Ovary (tissue), 7 donors: ENCODE measurements at regions not wholly inside any gene's neighbourhood (a gene's known extent, or its start where the extent isn't known, plus 50 kb on each side); places are given as distances from the start of the nearest gene placed in this dataset.

Source experiments
- DNase-seq, 5 donors: peaks; one replicate each; pipeline ENCODE4 v3.0.0-alpha.2; 2019 to 2020
- H3K27ac ChIP-seq, 2 donors: fragments of 200-600 bp; one replicate each; pipeline versions ENCODE4 v1.5.1 to v1.8.0; 2019 to 2022
- H3K27me3 ChIP-seq: fragments of 200-600 bp; one replicate; pipeline ENCODE4 v1.8.0; 2022
- H3K36me3 ChIP-seq: fragments of 200-600 bp; sonication (generic); one replicate; pipeline ENCODE4 v1.5.1; 2019
- H3K4me1 ChIP-seq: one replicate; pipeline ENCODE4 v1.8.1; 2013; ENCODE audit warnings: mild to moderate bottlenecking, moderate library complexity; ENCODE audit not compliant: insufficient read depth
- H3K4me3 ChIP-seq: fragments of 200-600 bp; sonication (generic); one replicate; pipeline ENCODE4 v1.5.1; 2017
- H3K9me3 ChIP-seq, 2 donors: fragments of 200-600 bp in 1 of 2; sonication (generic) in 1 of 2; one replicate each; pipeline versions ENCODE4 v1.5.1 to v1.8.1; 2013 to 2019; ENCODE audit warnings: mild to moderate bottlenecking in 1 of 2, moderate library complexity in 1 of 2
- EP300 ChIP-seq: sonication (generic); formaldehyde crosslinking; IDR thresholded peaks from one replicate; pipeline ENCODE4 v1.6.1; 2017; ENCODE audit warnings: antibody characterized with exemption
- POLR2A ChIP-seq: fragments of 450-650 bp; IDR thresholded peaks from one replicate; pipeline ENCODE4 v1.6.1; 2017; ENCODE audit warnings: antibody characterized with exemption, mild to moderate bottlenecking, moderate library complexity
- WGBS, 3 donors: extraction: QIAGEN DNeasy Blood & Tissue Kit in 1 of 3; methylation state at CpG; one replicate each; pipeline versions ENCODE4 v1.1.5 to v1.1.7; 2013 to 2017; 5-methylcytosine and 5-hydroxymethylcytosine counted together
- intact Hi-C, 4 donors: fragments of 100-400 bp; cut with DNase I; formaldehyde crosslinking; loops; one replicate each; pipeline versions ENCODE4 v1.11.0 to v1.15.1; 2022 to 2023
- TF ChIP-seq, protein P1 (sequence below), 3 donors: fragments of 450-650 bp in 2 of 3; fragments of 200-600 bp in 1 of 3; IDR thresholded peaks; one replicate each; pipeline versions ENCODE4 v1.5.1 to v1.8.0; 2016 to 2022; ENCODE audit warnings: antibody characterized with exemption in 3 of 3, mild to moderate bottlenecking in 1 of 3
- donor health status: DM: no; HTN: no; CAD: no; lungs with moderate emphysema.
- donor health status: DM: no; HTN: no; CAD: no.
- donor health status: Bipolar disorder and iron deficiency.
- donor health status: DM: no; HTN: no; CAD: no.
- donor health status: DM: yes; HTN: yes; CAD: no.

DNA sequence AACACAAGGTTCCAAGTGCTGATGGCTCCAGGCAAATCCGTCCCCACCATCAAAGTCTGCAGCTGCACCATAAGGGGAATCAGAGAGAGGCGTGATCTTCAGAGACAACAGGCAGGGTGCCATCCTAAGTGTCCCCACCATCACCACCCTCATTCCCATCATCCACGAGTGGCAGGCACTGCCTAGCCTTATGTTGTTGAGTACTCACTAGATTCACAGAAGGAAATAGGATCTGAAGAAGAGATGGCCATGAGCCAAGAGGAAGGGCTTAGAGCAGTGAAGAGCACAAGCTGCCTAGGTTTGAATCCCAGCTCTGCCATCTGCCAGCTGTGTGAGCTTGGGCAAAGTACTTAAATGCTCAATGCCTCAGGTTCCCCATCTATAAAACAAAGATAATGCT lies 207.3 kb upstream of the CSF3R start:
- TF ChIP-seq, protein P1, sequence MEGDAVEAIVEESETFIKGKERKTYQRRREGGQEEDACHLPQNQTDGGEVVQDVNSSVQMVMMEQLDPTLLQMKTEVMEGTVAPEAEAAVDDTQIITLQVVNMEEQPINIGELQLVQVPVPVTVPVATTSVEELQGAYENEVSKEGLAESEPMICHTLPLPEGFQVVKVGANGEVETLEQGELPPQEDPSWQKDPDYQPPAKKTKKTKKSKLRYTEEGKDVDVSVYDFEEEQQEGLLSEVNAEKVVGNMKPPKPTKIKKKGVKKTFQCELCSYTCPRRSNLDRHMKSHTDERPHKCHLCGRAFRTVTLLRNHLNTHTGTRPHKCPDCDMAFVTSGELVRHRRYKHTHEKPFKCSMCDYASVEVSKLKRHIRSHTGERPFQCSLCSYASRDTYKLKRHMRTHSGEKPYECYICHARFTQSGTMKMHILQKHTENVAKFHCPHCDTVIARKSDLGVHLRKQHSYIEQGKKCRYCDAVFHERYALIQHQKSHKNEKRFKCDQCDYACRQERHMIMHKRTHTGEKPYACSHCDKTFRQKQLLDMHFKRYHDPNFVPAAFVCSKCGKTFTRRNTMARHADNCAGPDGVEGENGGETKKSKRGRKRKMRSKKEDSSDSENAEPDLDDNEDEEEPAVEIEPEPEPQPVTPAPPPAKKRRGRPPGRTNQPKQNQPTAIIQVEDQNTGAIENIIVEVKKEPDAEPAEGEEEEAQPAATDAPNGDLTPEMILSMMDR (IDR thresholded peaks at IDR 0.05): no peak
- TF ChIP-seq POLR2A (no peak), EP300 (no peak)

GRCh38 chr1:36687312-36687711 lies 204.6 kb upstream of the CSF3R start:
- intact Hi-C loops: loop anchor here in 1 of 4 donors (5.0 kb wide), 1 partner anchor 1275 kb away; no protein-coding TSS in a partner anchor
- no peak for TF ChIP-seq EP300
- TF ChIP-seq POLR2A: no peak
- TF ChIP-seq, protein P1 (IDR thresholded peaks at IDR 0.05): no peak
- no peaks in the 10 kb centered on the region for H3K27me3 ChIP-seq
- H3K4me1 ChIP-seq: no peaks in the 10 kb centered on the region
- no peaks in the 10 kb centered on the region for H3K9me3 ChIP-seq
- no peaks in the 10 kb centered on the region for H3K36me3 ChIP-seq
- DNase-seq: no peak
- H3K27ac ChIP-seq: no peak overlapping the region
- H3K4me3 ChIP-seq: no peak overlapping the region
- 44 to 55% (median 52%) methylated on average over 5 of the region's 5 CpGs for WGBS, 3 donors

More for the DNA sequence above, 207.3 kb upstream of the CSF3R start:
- Histone ChIP-seq H3K27me3 (no peaks in the 10 kb centered on the region), H3K9me3 (no peaks in the 10 kb centered on the region), H3K36me3 (no peaks in the 10 kb centered on the region), H3K4me1 (no peaks in the 10 kb centered on the region), H3K4me3 (no peak overlapping the region), H3K27ac (no peak overlapping the region)
- DNase-seq: no peak
- 45 to 56% (median 55%) methylated on average over 3 of the region's 3 CpGs for WGBS, 3 donors
- intact Hi-C loops: loop anchor here in 1 of 4 donors (5.0 kb wide), 1 partner anchor 1272 kb away; no protein-coding TSS in a partner anchor

- Histone ChIP-seq H3K4me1 (no peaks in the 10 kb centered on the region), H3K27me3 (no peaks in the 10 kb centered on the region), H3K9me3 (no peaks in the 10 kb centered on the region), H3K27ac (no peak overlapping the region), H3K36me3 (no peaks in the 10 kb centered on the region), H3K4me3 (no peak overlapping the region)
- intact Hi-C loops: no loop called here
- no peak for DNase-seq
- no peak for TF ChIP-seq EP300
- TF ChIP-seq, protein P1 (IDR thresholded peaks at IDR 0.05): no peak
- TF ChIP-seq POLR2A: no peak
- whole genome bisulfite sequencing, 3 donors: 88 to 91% (median 90%) methylated on average over 6 of the region's 6 CpGs
Observed at GRCh38 chr1:36675931-36676562, 193.3 kb upstream of the CSF3R start.

DNA sequence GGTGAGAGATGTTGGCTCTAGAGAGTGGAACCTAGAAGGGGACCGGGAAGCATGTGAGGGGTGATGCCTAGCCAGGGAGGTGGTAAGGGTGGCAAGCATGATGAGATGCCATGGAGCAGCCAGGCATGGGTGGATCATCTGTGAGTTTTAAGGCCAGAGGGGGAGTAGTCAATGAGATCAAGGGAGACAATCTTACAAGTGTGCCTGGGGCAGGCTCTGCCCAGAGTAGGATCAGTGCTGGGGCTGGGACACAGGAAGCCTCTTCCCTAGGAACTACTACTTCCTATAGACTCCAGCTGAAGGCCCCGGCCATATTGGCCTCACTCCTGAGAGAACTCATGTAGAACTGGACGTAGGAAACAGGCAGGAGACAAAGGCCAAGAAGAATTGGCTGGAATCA lies 192.4 kb upstream of the CSF3R start:
- no peaks in the 10 kb centered on the region for H3K36me3 ChIP-seq
- H3K27me3 ChIP-seq: no peaks in the 10 kb centered on the region
- TF ChIP-seq, protein P1 (IDR thresholded peaks at IDR 0.05): no peak
- TF ChIP-seq POLR2A: no peak
- TF ChIP-seq EP300: no peak
- 61 to 72% (median 69%) methylated on average over 3 of the region's 3 CpGs for WGBS, 3 donors
- intact Hi-C loops: no loop called here
- no peak overlapping the region for H3K27ac ChIP-seq
- no peak overlapping the region for H3K4me3 ChIP-seq
- H3K4me1 ChIP-seq: no peaks in the 10 kb centered on the region
- DNase-seq: no peak
- H3K9me3 ChIP-seq: no peaks in the 10 kb centered on the region
